AG04449 (cell line): ENCODE measurements at regions not wholly inside any gene's neighbourhood (a gene's known extent, or its start where the extent isn't known, plus 50 kb on each side); places are given as distances from the start of the nearest gene placed in this dataset.

Source experiments
- CTCF ChIA-PET: fragments of 350-600 bp; formaldehyde crosslinking; extraction: SDS; loops from one replicate; lab custom pipeline; 2021; ENCODE audit warnings: antibody characterized with exemption; lab: Yijun Ruan, JAX
- POLR2A ChIA-PET: fragments of 400-600, 350-600 bp; formaldehyde crosslinking; extraction: SDS; loops from one replicate; lab custom pipeline; 2020; ENCODE audit warnings: antibody characterized with exemption, inconsistent platforms; lab: Yijun Ruan, JAX
- DNase-seq: peaks from one replicate; pipeline ENCODE4 v3.0.0-alpha.2; 2010; ENCODE audit warnings: low read depth, low spot score
- H3K4me3 ChIP-seq: 2 replicates; pipeline ENCODE4 v1.5.1; 2011; ENCODE audit warnings: low read depth, mild to moderate bottlenecking, control low read depth, low read length
- TF ChIP-seq, protein P1 (sequence below): IDR thresholded peaks from one replicate; pipeline ENCODE4 v1.5.1; 2011; ENCODE audit warnings: mild to moderate bottlenecking, moderate library complexity, low read length, control low read depth, inconsistent platforms; ENCODE audit not compliant: insufficient read depth; ENCODE audit errors: missing control alignments

DNA sequence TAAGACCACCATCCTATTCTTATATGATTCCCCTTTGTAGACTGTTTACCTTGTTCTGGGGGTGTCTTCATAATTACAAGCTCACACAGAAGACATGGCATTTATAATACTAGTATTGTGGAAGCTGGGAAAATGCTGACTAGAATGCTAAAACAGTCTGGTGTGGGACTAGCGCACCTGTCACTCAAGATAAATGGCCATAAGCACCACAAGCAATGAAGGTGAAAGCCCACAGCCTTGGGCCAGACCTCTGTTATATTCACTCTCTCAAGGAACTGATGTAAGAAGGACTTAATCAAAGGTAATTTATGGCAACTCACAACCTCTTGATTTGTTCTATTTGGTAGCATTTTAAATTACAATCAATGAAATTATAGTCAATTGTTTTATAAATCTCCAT is 721.5 kb downstream of the SEMA5A start:
- no peak overlapping the region for H3K4me3 ChIP-seq
- DNase-seq, result no peak
- TF ChIP-seq, protein P1, sequence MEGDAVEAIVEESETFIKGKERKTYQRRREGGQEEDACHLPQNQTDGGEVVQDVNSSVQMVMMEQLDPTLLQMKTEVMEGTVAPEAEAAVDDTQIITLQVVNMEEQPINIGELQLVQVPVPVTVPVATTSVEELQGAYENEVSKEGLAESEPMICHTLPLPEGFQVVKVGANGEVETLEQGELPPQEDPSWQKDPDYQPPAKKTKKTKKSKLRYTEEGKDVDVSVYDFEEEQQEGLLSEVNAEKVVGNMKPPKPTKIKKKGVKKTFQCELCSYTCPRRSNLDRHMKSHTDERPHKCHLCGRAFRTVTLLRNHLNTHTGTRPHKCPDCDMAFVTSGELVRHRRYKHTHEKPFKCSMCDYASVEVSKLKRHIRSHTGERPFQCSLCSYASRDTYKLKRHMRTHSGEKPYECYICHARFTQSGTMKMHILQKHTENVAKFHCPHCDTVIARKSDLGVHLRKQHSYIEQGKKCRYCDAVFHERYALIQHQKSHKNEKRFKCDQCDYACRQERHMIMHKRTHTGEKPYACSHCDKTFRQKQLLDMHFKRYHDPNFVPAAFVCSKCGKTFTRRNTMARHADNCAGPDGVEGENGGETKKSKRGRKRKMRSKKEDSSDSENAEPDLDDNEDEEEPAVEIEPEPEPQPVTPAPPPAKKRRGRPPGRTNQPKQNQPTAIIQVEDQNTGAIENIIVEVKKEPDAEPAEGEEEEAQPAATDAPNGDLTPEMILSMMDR, result no peak
- CTCF ChIA-PET, result interaction anchor here (1.4 to 1.7 kb wide), 2 partner anchors 19 to 21 kb away, joined by 3 to 4 read pairs; no protein-coding TSS in a partner anchor
- POLR2A ChIA-PET, result interaction anchor here (0.6 kb wide), 1 partner anchor 898 kb away, joined by 3 read pairs; no protein-coding TSS in a partner anchor

DNA sequence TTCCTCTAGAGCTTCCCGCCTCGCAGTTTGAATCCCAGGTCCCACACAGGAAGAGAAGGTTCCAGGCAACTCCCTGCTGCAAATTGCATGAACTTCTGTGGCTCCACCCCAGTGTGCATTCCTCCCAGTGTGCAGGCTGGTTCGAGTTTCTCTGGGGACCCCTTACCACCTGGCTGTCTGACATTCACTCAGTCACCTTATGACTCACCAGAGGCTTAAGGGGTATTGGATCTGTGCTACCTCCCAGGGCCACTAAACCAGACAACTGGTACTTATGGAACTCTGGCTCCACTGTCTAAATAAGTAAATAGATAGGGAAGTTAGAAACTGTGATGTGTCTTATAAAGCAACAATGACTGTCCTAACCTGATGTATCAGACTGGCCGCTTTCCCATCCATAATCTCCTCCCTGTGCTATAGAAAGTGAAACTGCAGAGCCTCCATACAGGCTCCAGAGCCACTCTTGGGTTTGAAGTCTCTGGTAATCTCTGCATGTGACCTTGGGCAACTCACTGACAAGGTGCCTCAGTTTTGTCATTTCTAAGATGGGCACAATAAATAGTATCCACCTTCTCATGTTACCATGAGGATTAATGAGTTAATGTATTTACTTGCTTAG is 720.6 kb downstream of the SEMA5A start:
- H3K4me3 ChIP-seq, result no peak overlapping the region
- CTCF ChIA-PET, result interaction anchor here (1.7 kb wide), 1 partner anchor 18 kb away, joined by 4 read pairs; no protein-coding TSS in a partner anchor
- TF ChIP-seq, protein P1, result no peak

DNA sequence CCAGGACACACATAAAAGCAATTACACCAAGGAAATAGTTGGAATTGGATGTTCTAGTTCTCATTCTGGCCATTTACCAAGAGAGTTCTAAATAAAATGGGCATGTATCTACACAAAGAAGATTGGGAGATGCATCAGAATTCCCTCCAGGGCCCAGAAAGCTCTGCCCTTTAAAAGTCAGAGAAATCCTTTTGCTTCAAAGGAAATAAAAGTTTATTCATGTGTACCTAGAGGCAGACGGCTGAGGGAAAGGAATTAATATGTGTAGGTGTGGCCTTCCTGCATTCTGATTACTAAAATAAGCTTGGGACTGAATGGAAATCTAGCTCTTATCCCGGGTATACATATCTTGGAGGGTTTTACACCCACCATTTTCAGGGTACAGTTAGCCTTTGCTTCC is 719.4 kb downstream of the SEMA5A start:
- no peak overlapping the region for H3K4me3 ChIP-seq
- ChIA-PET POLR2A (no interaction called here), CTCF (interaction anchor here (0.9 kb wide), 1 partner anchor 16 kb away, joined by 3 read pairs; no protein-coding TSS in a partner anchor)
- TF ChIP-seq, protein P1, result no peak
- DNase-seq, result no peak

More for the DNA sequence above, 720.6 kb downstream of the SEMA5A start:
- DNase-seq, result no peak
- POLR2A ChIA-PET, result interaction anchor here (0.6 kb wide), 1 partner anchor 899 kb away, joined by 3 read pairs; no protein-coding TSS in a partner anchor

DNA sequence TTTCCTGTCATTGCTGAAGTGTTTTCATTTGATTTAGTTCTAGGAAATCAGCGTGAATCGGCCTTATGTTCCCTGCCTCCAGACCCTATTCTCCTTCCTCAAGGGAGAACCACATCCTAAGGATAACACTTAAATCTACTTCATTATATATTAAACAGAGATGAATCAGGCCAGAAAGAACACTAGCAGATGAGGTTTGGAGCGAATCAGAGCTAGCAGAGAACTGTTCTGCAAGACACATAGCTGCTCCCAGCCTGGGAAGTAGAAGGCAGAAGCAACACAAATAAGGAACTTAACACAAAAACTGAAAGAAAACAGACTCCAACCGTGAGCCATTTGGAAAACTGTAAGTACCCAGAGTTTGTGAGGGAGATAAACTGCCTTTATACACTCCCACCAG is 718.2 kb downstream of the SEMA5A start:
- TF ChIP-seq, protein P1, result no peak
- no peak overlapping the region for H3K4me3 ChIP-seq
- ChIA-PET POLR2A (no interaction called here), CTCF (interaction anchor here (0.9 to 1.9 kb wide), 3 partner anchors 15 to 72 kb away, joined by 3 to 8 read pairs (median 5); no protein-coding TSS in a partner anchor)
- DNase-seq, result no peak

DNA sequence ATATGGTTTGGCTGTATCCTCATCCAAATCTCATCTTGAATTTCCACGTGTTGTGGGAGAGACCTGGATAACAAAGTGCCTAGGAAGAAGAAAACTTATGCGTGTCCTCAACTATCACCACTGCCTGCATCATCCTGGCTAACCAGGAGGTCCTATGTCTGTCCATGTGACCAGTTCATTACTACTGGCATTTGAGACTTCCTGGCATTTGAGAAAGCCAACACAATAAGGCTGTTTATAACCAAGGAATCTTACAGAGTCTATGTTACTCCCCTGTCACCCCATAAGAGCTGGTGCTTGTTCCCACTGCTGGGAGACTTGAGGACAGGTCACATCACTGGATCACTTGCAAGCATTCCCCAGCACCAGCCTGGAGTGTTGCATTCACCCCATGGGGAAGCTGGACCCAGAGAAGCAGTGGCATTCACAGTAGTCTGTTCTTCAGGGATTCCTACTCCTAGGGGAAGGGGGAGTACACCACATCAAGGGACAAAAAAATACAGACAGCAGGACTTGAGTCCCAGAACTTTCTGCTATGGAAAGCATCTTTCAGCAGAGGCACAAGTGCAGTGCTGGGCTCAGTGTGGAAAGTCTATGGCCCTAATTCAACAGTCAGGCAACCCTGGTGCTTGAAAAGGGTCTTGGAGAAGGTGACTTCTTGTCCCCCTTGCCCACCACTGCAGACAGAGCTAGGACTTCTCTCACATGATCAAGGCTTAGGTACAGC is 717.1 kb downstream of the SEMA5A start:
- ChIA-PET CTCF (interaction anchor here (0.8 to 1.9 kb wide), 4 partner anchors 13 to 73 kb away, joined by 3 to 8 read pairs (median 4); no protein-coding TSS in a partner anchor), POLR2A (interaction anchor here (0.6 to 1.1 kb wide), 4 partner anchors 15 to 612 kb away, joined by 3 to 4 read pairs (median 3); no protein-coding TSS in a partner anchor)
- DNase-seq, result no peak
- TF ChIP-seq, protein P1, result no peak
- H3K4me3 ChIP-seq, result no peak overlapping the region
